HG03520 (cell line): ENCODE measurements at regions not wholly inside any gene's neighbourhood (a gene's known extent, or its start where the extent isn't known, plus 50 kb on each side); places are given as distances from the start of the nearest gene placed in this dataset.
A peak's percentile ranks its signal among the peaks of the same experiment; 100 is the strongest.

Experiments used
- ATAC-seq: cut with Tn5 transposase; IDR thresholded peaks from one replicate; pipeline ENCODE4 v1.9.1; 2021; ENCODE audit warnings: mild to moderate bottlenecking, moderate library complexity; ENCODE audit not compliant: unreplicated experiment

DNA sequence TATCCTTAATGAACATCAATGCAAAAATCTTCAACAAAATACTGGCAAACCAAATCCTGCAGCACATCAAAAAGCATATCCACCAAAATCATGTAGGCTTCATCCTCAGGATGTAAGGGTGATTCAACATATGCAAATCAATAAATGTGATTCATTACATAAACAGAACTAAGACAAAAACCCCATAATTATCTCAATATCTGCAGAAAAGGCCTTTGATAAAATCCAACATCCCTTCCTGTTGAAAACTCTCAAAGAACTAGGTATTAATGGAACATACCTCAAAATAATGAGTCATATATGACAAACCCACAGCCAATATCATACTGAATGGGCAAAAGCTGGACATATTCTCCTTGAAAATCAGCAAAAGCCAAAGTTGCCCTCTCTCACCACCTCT is 54.6 kb upstream of the DEPDC1 start:
- no peak for ATAC-seq

DNA sequence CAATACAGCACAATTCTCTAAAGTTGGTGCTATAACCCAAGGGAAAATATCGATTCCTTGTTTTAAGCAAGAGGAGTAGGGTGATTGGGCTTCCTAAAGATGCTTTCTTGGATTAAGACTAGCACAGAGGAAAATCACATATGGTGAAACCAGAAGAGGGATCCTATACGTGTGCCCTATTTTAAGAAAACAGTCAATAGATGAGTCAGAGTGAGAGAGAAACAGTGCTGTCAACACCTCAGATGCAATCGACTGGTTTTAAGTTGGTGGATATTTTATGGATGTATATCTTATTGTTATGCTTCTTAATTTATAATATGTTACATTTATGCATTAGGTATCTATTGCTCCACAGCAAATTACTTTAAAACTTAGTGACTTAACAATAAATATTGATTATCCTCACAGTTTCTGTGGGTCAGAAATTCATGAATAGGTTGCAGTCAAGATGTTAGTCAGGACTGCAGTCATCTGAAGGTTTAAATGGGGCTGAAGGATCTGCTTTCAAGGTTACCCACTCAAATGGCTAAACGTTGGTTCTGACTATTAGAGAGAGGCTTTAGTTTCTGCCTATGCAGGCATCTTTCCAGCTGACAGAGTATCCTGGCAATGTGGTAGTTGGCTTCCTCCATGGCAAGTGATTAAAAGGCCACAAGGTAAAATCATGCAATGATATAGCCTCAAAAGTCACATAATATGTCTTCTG is 61.6 kb upstream of the DEPDC1 start:
- ATAC-seq = peak; percentile 64

DNA sequence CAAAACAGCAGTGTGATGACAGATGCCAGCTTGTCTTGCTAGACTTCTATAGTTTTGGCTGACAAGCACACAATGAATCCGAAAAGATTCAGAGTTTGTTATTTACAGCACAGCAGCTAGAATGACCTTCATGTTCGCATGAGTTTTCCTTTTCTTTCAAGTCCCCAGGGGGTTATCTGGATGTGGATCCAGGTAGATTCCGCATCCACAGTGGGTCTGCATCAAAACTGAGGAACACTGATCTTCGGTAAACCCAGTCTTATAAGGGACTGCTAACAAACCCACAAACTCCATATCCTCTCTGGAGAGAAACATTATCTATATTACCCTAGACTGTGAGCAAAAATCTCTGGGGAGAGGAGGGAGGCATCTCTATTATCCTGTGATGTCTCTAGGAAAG is 69.0 kb upstream of the DEPDC1 start:
- ATAC-seq = no peak

DNA sequence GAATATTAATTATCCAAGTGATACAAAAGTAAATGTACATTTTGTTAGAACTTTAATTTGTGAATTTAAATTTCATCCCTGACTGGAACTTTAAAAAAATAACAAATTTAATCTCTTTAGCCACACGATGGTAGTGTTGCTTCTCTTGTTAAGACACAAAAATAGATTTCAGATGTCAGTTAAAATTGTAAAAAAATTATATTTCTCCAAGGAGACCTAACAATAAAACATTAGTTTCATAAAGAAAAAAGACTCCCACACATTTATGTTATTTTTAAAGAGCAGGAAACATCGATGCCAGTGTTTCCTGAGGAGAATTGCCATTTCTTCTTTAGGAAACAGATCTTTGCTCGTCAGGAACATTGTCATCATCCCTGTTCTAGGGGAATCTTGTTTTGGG is 74.0 kb upstream of the DEPDC1 start:
- no peak for ATAC-seq

DNA sequence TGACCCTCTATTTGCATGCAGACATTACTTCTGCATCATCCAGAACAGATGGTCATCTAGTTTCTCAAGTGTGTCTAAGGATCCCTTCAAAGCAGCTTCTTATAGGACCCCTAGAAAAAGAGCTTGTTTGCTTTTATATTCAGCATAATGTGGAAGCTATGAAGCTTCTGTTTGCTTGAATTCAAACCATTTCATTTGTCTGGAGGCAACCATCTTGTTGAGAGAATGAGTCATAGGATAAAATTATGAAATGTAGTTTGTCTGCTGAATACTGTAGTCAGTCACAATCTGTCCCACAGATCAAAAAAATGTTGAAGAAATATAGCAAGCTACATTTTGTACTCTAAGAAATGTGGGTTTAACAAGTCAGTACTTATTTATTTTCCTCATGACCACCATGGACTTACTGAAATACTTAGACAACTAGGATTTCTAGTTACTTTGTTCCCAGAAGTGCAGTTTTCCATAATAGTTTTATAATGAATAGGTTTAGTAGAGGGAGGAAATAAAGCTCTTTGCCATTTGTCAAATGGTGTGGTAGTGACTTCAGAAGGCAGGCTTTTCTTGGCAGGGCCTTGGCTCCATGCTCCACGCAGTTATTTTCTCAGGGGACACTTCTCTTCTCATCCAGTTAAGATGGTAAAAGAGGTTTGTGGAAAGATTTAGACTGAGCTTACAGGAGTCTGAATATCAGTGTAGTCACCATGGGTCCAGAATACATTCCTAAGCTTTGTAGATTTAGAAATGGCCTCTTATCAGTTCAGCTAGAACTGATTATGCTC is 74.8 kb upstream of the DEPDC1 start:
- no peak for ATAC-seq

DNA sequence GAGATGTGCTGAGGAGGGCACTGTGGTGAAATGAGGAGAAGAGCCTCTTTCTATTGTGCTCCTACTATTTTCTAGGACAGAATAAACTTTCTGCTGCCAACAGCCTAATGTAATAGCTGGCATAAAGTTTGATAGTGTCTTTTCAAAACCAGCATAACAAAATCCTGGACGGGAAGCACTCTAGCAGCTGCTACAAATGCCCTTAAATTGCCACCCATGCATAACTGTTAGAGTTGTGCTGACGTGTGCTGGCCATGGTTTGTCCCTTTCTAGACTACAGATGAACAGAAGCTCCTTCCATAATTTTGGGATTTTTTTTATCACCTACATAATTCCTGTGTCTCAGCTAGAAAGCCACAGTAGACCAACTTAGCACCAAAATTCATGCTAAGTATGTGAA is 88.5 kb upstream of the DEPDC1 start:
- no peak for ATAC-seq

DNA sequence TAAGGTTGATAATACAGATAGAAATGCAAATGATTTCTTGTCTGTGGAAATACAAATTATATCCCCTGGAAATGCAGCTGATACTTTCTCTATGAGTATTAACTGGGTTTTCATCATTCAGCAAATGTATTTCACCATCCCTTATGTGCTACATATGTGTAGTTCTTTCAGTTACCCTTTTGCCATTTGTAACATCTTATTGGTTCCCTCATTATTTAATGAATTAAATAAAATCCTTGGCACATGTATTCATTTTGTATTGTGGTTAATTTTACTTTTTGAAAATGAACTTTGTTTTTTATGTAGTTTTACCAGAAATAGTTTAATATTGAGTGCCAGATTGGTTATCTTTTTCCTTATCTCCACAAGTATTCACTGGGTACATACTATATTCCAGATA is 89.9 kb upstream of the DEPDC1 start:
- ATAC-seq = no peak

DNA sequence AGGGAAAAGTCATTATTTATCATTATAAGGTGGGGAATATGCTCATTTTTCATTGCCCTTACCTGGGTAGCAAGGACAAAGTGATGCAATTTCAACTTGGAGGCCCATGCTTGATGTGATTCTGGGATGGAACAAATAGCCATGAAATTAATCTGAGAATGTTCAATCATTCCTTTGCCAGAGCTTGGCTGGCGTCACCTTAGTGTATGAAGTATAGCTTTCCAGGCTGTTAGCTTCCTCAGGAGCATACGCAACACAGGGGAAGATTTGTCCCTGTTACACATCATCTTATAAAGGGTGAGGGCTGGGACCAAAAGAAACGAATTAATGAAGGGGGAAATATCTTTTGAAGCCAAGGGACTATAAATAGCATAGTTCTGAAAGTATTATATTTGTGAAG is 91.4 kb upstream of the DEPDC1 start:
- no peak for ATAC-seq

DNA sequence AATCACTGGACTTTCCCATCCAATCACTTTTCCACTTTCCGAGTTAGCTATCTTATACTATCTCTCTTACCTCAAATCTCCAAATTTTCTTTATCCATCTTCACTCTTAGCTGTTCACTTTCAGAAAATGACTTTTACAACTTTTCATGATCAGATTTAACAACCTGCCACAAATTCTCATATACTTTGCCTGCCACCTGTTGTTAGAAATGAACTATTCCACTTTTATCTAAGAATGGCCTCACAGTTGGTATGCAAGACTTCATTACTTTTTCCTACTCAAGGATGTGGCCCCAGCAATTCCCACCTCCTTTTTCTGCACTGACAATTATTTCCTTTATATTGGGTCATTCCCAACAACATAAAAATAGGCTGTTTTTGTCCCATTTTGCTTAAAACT is 93.6 kb upstream of the DEPDC1 start:
- no peak for ATAC-seq

DNA sequence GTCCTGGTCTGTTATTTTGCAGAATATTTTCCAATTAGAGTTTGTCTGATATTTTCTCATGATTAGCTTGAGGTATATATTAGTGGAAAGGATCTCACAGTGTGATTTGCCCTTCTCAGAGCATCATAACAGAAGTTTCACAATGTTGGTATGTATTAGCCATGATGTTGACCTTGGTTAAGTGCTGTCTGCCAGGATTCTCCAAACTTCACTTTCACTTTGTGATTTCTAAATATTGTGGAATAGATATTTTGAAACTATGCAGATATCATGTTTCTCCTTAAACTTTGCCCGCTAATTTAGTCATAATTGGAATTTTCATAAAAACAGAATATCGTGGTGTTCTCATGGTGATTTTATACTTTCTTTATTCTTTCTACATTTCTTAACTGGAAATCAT is 98.0 kb upstream of the DEPDC1 start:
- ATAC-seq = no peak

DNA sequence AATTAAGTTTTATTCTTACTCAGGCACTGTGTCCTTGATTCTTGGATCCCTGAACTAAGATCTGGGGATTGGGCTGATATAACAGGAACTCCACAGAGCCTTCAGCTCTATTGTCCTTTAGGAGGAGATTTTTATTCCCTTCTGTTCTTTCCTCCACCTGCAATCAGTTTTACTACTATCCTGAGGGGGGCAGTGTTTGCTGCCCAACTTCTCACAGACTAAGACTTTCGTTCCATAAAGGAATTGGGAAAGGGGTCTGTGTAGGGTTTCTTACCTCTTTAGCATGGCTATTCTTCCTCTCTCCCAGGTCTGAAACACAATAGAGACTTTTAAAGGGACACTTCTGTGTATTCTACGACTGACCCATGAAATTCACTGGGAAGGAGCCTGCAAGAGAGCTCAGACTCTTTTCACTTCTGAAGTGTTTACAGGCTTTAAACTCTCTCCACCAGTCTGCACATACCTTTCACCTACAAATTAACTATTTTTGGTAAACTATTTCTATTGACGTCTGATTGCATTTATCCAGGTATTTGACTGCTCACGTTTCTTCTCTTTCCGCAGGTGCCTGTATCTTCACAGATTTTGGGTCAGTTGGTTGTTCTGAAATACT is 103.3 kb upstream of the DEPDC1 start:
- no peak for ATAC-seq

DNA sequence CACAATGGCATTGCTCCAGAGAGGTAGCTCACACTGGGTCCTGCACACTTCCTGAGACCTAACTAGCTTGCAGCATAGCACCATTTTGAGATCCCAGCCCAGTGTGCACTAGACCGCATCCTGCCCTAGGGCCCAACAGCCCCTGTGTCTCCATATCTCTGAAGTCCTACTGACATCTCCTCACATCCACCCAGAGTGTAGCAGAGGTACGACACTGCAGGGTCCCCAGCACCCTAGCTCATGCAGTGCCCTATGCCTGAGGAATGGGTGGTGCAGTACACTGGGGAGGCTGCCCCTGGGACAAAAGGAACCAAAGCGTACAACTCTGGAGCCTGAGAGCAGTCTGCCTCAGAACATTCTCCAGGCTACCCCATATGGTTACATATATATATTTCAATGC is 111.4 kb upstream of the DEPDC1 start:
- no peak for ATAC-seq

DNA sequence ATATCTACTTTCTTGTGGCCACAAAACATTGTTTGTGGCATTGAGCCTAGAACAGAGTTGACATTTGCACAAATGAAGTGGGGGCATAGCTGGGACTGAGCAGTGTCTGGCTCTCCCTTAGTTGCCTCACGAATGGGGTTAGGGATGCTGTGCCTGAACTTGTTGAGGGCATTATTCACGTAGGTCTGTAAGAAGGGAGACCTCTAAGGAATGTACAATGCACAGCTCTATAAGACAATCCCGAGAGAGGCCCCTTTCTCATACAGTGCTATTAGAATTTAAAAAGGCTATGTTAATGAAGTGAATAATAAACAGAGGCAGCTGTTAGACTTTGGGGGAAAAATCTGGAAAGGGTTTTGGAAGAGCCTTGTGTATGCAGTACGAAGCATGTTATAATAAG is 118.4 kb upstream of the DEPDC1 start:
- ATAC-seq = no peak

DNA sequence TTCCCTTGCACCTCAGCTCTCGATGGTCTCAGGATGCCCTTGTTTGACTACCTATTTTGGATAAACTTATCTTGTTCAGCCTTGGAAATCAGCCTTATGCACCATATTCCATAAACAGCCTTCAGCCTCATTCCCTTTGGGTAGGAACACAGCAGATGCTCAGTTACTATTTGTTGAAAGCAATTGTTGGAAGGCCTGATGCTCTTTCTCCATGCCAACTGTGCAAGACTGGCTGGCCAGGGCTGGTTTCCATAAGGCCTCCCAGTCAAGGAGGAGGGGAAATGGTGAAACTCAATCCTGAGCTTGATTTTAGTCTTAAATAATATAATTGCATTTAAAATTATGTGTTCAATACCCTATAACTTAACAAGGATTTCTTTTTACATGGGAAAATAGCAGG is 121.1 kb upstream of the DEPDC1 start:
- no peak for ATAC-seq

DNA sequence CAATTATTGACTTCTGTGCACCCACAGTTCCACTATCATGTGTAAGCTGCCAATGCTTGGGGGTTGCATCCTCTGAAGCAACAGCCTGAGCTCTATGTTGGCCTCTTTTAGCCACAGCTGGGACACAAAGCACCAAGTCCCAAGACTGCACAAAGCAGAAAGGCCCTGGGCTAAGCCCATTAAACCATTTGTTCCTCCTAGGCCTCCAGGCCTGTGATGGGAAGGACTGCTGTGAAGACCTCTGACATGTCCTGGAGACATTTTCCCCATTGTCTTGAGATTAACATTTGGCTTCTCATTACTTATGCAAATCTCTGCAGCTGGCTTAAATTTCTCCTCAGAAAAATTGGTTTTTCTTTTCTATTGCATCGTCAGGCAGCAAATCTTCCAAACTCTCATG is 123.7 kb upstream of the DEPDC1 start:
- ATAC-seq = no peak

DNA sequence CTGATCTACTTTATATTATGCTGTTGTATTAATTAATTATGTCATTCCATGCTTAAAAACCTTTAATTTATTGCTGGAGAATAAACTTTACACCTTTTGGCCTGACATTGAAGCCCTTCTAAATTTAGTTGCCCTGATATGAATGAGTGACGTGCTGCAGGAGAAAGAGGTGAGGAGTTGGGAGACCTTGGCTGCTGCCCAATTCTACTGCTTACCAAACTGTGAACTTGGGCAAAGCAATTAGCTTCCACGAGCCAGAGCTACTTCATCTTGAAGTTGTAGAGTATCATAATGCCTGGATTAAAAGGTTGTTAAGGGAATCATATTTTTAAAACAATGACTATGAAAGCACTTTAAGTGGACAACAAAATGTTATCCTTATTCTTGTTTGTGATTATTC is 126.8 kb upstream of the DEPDC1 start:
- no peak for ATAC-seq

DNA sequence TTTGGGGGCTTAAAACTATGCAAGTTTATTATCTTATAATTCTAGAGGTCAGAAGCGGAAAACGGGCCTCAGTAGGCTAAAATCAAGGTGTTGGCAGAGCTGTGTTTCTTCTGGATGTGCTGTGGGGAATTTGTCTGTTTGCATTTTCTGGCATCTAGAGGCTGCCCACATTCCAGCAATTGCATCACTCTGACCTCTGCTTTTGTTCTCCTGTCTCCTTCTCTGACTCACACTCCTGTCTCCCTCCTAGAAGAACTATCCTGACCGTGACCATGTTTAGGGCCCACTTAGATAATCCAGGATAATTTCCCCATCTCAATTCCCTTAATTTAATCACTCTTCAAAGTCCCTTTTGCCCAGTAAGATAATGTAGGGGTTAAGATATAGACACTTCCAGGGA is 127.4 kb upstream of the DEPDC1 start:
- ATAC-seq = no peak

DNA sequence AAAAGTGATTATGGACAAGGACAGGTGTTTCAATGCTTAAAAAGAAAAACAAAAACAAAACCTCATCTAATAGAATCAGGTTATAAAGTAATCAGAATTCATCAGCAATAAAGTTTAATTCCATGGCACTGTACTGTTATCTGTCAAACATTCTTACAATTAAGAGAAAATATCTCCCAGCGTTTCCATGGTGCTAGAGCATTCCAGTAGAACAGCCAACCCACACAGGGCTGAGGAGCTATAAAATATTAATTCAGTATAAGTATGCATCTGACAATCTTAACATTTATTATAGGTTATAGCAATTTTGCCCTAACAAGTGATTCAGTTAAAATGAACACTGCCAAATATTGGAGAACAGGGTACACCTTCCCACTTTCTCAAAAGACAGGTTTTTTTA is 128.7 kb upstream of the DEPDC1 start:
- no peak for ATAC-seq

DNA sequence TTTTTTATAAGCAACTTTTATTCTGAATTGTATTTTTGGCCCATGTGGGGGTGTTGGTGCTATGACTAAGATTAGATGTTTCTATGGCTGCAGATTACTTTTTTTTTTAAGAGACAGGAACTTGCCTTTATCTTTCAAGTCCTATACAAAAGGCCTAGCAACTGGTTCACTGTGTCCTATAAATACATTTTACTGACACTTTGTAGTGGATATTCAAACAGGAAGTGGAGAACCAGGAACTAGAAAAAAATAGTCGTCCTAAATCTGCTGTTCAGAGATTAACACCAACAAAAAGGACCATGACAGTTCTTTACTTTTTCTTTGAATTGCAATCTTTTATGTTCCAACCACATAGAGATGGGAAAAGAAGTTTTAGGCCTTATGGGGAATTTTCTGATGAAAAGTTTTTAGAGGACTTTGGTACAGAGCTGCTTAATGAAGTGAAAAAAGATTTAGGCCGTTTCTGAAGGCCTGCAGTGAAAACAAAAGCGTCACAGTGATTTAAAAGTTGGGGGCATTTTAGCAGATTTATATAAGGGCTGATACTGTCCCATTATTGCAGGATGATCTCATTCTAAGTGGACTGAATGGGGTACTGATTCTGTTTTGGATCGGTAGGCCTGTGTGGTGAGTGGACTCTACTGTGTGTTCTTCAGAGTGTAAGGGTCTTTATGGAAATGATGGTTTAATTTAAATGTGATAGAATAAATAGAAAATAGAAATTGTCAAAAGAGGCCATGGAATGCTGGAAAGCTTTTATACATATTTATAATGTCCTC is 136.4 kb upstream of the DEPDC1 start:
- no peak for ATAC-seq

DNA sequence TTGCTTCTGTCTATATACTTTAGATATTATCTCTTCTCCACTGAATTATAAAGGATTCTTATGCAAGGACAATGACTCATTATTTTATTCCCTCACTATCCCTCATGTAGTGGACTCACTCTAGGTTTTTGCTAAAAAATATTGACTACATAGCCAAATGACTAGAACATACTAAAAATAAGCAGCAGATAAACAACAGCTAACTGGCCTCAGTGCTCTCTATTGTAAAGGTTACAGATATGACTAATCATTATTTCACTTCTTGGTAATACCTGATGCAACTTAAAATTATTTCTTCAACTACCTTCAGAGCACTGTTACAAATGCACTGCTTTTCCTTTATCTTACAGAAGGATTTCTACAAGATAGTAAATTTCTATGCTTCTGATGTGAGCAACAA is 147.6 kb upstream of the DEPDC1 start:
- ATAC-seq = no peak

DNA sequence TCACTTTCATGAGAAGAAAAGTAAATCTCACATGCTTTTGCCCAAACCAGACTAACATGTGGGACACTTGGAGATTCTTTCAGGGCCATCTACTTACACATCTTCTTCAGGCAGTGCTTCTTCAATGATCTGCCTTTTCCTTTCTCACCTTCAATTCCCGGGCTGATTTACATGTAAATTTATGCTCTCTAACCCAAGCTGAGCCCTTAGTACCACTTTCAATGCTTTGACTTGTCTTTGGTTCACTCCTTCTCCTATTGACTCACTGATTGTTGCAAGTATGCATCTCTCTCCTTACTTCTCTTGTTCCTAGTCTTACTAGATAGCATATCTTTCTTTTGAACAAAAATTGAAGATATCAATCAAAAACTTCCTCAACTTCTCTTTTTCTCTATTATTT is 154.2 kb upstream of the DEPDC1 start:
- ATAC-seq = no peak

DNA sequence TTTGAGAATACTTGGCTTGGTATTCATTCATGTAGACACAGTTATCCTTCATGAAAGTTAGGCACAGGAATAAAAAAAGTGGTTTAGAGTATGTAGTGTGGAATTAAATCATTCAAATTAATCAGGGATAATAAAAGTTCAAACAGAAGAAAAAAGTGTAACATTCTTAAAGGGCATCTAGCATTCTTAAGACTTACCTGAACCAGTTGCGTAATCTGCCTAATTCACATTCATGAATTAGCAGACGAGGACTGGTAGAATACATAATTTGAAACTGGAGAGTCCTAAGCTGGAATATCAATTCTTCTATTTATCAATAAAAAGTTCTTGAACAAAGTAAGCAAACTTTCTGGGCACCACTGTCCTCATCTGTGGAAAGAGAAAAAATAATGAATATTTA is 157.0 kb upstream of the DEPDC1 start:
- ATAC-seq = no peak
